ENCODE measurements at regions not wholly inside any gene's neighbourhood (a gene's known extent, or its start where the extent isn't known, plus 50 kb on each side); places are given as distances from the start of the nearest gene placed in this dataset.

DNA sequence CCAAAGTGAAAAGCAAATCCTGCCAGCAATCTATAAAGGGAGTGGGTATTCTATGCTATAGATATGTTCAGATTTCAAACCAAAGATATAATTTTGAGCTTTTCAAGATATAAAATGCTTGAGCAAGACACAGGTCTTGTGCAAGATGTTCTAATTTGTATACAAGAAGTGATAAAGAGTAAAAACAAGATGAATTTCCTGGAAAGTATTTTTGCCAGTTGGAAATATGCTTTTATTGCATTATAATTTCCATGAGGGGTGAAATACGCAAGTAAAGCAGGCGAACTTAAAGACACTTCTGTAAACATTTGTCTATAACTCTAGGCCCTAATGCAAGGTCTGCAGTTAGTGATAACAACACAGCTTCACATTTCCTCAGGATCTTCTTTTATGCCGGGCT is 640.5 kb downstream of the TMEM182 start:
- TF ChIP-seq CTCF (IDR thresholded peaks at IDR 0.05) = no peak
- no peak for TF ChIP-seq POLR2AphosphoS5 (IDR thresholded peaks at IDR 0.05)
